MCF 10A (cell line): ENCODE measurements at regions not wholly inside any gene's neighbourhood (a gene's known extent, or its start where the extent isn't known, plus 50 kb on each side); places are given as distances from the start of the nearest gene placed in this dataset.

ENCODE experiments used
- BruUV-seq: library from RNA; stranded (reverse); fragments of 400-500 nt; replicated peaks from 2 replicates; lab custom pipeline; 2021; lab: Mats Ljungman, UMichigan
- CTCF ChIA-PET: fragments of 300-600 bp; sonication (Branson Sonifier 250); formaldehyde crosslinking; extraction: SDS; loops from one replicate; lab custom pipeline; 2021; ENCODE audit warnings: antibody characterized with exemption, inconsistent platforms; lab: Yijun Ruan, JAX
- POLR2A ChIA-PET: fragments of 300-600, 350-650 bp; sonication (Branson Sonifier 250); formaldehyde crosslinking; extraction: SDS; loops from one replicate; lab custom pipeline; 2020; ENCODE audit warnings: antibody characterized with exemption, inconsistent platforms; lab: Yijun Ruan, JAX
- DNase-seq: peaks from one replicate; pipeline ENCODE4 v3.0.0-alpha.2; 2018; ENCODE audit not compliant: unreplicated experiment
- H3K27ac Mint-ChIP-seq: one replicate; pipeline ENCODE4 v1.8.0; 2022; ENCODE audit warnings: mild to moderate bottlenecking, low read depth, mixed read lengths; ENCODE audit not compliant: unreplicated experiment
- H3K27me3 Mint-ChIP-seq: one replicate; pipeline ENCODE4 v1.8.0; 2022; ENCODE audit warnings: mixed read lengths; ENCODE audit not compliant: insufficient read depth, unreplicated experiment
- H3K36me3 Mint-ChIP-seq: one replicate; pipeline ENCODE4 v1.8.0; 2022; ENCODE audit warnings: mild to moderate bottlenecking, moderate library complexity, mixed read lengths; ENCODE audit not compliant: insufficient read depth, unreplicated experiment
- H3K4me1 Mint-ChIP-seq: one replicate; pipeline ENCODE4 v1.8.0; 2022; ENCODE audit warnings: mixed read lengths; ENCODE audit not compliant: insufficient read depth, unreplicated experiment
- H3K4me3 Mint-ChIP-seq: one replicate; pipeline ENCODE4 v1.8.0; 2022; ENCODE audit warnings: mild to moderate bottlenecking, moderate library complexity, mixed read lengths; ENCODE audit not compliant: unreplicated experiment
- H3K9me3 Mint-ChIP-seq: one replicate; pipeline ENCODE4 v1.8.0; 2022; ENCODE audit warnings: mixed read lengths; ENCODE audit not compliant: unreplicated experiment
- intact Hi-C: fragments of 100-400 bp; cut with micrococcal nuclease; formaldehyde crosslinking; loops from 2 replicates; pipeline ENCODE4 v1.14.1; 2022
- TF ChIP-seq, protein P1 (sequence below): fragments of 200-600 bp; IDR thresholded peaks from one replicate; pipeline ENCODE4 v1.8.0; 2022; ENCODE audit warnings: antibody characterized with exemption, mild to moderate bottlenecking; ENCODE audit not compliant: unreplicated experiment

DNA sequence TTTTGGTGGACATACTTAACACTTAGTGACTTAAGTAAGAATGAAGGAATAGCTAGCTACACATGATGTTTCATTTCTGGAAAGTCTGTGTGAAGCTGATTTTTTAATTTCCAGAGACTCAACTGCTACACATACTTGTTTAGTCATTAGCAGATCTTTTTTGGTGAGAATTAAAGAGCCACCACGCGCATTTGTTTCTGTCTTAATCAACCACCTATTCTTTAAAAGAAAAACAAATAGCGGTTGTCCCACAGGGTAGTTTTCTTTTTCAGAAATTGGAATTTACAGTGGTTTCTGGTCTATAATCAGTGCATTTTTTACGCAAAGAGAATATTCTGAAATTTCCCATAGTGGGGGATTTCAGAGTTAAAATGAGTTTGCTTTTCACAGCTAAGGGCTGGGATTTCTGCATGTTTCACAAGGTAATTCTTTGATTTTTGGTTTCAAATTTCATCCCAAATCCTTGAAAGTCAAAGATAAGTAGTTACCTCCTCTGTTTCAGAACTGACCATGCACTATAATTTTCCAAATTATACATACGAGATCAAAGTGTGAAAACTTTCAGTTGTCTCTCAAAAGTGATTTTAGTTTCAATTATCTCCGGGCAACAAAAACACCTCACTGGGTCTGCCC is 631.0 kb upstream of the GRM7 start:
- CTCF ChIA-PET = no interaction called here
- no peaks in the 10 kb centered on the region for H3K27me3 Mint-ChIP-seq

DNA sequence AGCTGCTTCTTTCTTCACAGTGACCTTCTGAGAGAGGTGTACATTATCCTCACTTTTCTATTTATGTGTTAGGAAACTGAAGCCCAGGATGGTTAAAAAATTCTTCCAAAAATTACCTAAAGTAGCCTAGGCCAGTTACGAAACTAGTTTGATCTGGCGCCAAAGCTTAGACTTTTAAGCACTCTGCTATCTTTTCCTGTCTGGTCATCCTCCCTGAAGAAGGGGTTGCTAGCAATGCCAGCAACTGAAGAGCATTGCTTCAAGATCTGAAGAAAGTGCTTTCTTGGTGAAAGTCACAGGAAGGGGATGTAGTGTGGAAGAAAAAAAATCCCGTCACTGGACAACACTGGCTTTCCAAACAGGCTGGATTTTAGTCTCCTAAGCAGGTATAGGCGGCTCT is 618.8 kb upstream of the GRM7 start:
- no peak for DNase-seq
- no TSS peak for BruUV-seq

More for the DNA sequence above, 631.0 kb upstream of the GRM7 start:
- no peak overlapping the region for H3K27ac Mint-ChIP-seq
- TF ChIP-seq, protein P1, sequence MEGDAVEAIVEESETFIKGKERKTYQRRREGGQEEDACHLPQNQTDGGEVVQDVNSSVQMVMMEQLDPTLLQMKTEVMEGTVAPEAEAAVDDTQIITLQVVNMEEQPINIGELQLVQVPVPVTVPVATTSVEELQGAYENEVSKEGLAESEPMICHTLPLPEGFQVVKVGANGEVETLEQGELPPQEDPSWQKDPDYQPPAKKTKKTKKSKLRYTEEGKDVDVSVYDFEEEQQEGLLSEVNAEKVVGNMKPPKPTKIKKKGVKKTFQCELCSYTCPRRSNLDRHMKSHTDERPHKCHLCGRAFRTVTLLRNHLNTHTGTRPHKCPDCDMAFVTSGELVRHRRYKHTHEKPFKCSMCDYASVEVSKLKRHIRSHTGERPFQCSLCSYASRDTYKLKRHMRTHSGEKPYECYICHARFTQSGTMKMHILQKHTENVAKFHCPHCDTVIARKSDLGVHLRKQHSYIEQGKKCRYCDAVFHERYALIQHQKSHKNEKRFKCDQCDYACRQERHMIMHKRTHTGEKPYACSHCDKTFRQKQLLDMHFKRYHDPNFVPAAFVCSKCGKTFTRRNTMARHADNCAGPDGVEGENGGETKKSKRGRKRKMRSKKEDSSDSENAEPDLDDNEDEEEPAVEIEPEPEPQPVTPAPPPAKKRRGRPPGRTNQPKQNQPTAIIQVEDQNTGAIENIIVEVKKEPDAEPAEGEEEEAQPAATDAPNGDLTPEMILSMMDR = no peak
- H3K4me3 Mint-ChIP-seq = no peak overlapping the region
- no peaks in the 10 kb centered on the region for H3K9me3 Mint-ChIP-seq
- H3K4me1 Mint-ChIP-seq = no peaks in the 10 kb centered on the region
- BruUV-seq = no TSS peak
- intact Hi-C loops = no loop called here
- DNase-seq = no peak
- POLR2A ChIA-PET = no interaction called here
- H3K36me3 Mint-ChIP-seq = no peaks in the 10 kb centered on the region

DNA sequence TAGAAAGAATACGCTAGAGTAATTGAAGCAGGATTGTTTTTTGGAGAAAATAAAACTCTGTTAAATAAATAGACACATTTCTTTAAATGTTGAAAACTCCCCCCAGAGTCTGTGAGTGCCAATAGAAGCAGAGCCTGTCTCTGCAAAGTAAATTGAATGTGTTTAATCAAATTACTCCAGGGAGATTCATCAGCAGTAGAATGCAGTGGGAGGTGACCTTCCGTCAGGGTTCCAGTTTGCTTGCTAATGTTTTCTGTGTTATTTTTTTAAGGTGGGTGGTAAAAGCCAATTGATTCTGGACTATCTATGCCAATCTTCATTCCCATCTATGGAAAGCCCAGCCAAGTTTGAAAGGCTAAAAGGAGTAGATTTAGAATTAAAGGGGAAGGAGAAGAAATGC is 612.4 kb upstream of the GRM7 start:
- H3K36me3 Mint-ChIP-seq = no peaks in the 10 kb centered on the region
- no TSS peak for BruUV-seq
- no peak overlapping the region for H3K27ac Mint-ChIP-seq
- H3K4me3 Mint-ChIP-seq = no peak overlapping the region
- H3K9me3 Mint-ChIP-seq = no peaks in the 10 kb centered on the region
- peaks cover 47% of the 10 kb centered on the region for H3K27me3 Mint-ChIP-seq
- ChIA-PET POLR2A (no interaction called here), CTCF (no interaction called here)
- no peak for DNase-seq
- intact Hi-C loops = no loop called here
- TF ChIP-seq, protein P1 = no peak
- H3K4me1 Mint-ChIP-seq = no peaks in the 10 kb centered on the region

More for the DNA sequence above, 618.8 kb upstream of the GRM7 start:
- ChIA-PET CTCF (no interaction called here), POLR2A (no interaction called here)
- Mint-ChIP-seq H3K36me3 (no peaks in the 10 kb centered on the region), H3K4me1 (no peaks in the 10 kb centered on the region), H3K4me3 (no peak overlapping the region), H3K27ac (no peak overlapping the region), H3K27me3 (peaks cover 51% of the 10 kb centered on the region), H3K9me3 (peaks cover under 1% of the 10 kb centered on the region)
- intact Hi-C loops = no loop called here
- TF ChIP-seq, protein P1 = no peak

DNA sequence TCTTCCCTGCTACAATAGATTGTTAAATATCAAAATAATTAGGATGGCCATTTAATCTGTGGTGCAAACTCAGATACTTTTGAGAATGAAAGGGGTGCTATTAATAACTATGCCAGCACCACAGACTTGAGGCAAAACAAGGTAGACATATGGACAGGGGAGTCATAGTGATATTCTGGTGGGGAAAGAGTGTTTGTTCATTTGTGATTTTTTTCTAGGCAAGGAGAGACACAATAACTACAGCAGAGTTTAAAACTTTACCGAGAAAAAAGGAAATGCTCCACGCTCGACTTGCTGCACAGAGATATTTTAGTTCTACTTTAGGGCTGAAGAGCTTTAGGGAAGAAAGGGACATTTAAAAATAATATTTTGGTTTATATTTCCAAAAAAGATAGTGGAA is 611.2 kb upstream of the GRM7 start:
- peaks cover 35% of the 10 kb centered on the region for H3K27me3 Mint-ChIP-seq
- no peak overlapping the region for H3K27ac Mint-ChIP-seq
- no peaks in the 10 kb centered on the region for H3K9me3 Mint-ChIP-seq
- TF ChIP-seq, protein P1 = no peak
- CTCF ChIA-PET = interaction anchor here (0.7 kb wide), 1 partner anchor 456 kb away, joined by 3 read pairs; no protein-coding TSS in a partner anchor
- no peak for DNase-seq
- BruUV-seq = no TSS peak
- no peaks in the 10 kb centered on the region for H3K36me3 Mint-ChIP-seq
- H3K4me3 Mint-ChIP-seq = no peak overlapping the region
- intact Hi-C loops = no loop called here
- H3K4me1 Mint-ChIP-seq = no peaks in the 10 kb centered on the region
- POLR2A ChIA-PET = no interaction called here
